ENCODE measurements at regions not wholly inside any gene's neighbourhood (a gene's known extent, or its start where the extent isn't known, plus 50 kb on each side); places are given as distances from the start of the nearest gene placed in this dataset.

DNA sequence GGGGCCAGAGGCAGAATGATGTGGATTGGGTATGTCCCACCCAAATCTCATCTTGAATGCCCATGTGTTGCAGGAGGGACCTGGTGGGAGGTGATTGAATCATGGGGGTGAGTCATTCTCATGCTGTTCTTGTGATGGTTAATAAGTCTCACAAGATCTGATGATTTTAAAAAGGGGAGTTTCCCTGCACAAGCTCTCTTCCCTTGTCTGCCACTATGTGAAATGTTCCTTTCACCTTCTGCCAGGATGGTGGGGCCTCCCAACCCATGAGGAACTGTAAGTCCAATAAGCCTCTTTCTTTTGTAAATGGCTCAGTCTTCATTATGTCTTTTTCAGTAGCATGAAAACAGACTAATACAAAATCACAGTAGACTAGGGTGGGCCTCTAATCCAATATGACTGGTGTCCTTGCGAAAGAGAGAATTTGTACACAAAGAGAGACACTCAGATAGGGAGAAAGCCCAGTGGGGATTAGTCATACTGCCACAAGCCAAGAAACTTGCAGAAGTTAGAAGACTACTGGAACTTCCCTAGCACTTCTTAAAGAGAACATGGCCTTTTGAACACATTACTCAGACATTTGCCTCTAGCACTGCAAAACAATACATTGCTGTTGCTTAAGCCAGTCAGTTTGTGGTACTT is 68.4 kb downstream of the ANXA1 start:
- H3K4me1 Mint-ChIP-seq = peaks cover 3% of the 10 kb centered on the region
- H3K36me3 Mint-ChIP-seq (ENCODE audit: low read depth) = peaks cover 3% of the 10 kb centered on the region
- no peak for DNase-seq (ENCODE audit: low read depth, low spot score)
- peaks cover 12% of the 10 kb centered on the region for H3K9me3 Mint-ChIP-seq
- TF ChIP-seq, protein P1, sequence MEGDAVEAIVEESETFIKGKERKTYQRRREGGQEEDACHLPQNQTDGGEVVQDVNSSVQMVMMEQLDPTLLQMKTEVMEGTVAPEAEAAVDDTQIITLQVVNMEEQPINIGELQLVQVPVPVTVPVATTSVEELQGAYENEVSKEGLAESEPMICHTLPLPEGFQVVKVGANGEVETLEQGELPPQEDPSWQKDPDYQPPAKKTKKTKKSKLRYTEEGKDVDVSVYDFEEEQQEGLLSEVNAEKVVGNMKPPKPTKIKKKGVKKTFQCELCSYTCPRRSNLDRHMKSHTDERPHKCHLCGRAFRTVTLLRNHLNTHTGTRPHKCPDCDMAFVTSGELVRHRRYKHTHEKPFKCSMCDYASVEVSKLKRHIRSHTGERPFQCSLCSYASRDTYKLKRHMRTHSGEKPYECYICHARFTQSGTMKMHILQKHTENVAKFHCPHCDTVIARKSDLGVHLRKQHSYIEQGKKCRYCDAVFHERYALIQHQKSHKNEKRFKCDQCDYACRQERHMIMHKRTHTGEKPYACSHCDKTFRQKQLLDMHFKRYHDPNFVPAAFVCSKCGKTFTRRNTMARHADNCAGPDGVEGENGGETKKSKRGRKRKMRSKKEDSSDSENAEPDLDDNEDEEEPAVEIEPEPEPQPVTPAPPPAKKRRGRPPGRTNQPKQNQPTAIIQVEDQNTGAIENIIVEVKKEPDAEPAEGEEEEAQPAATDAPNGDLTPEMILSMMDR (conservative IDR thresholded peaks at IDR 0.05) = no peak
- H3K27ac Mint-ChIP-seq (ENCODE audit: unreplicated experiment) = no peak overlapping the region
- H3K27me3 Mint-ChIP-seq (ENCODE audit: low read depth) = no peaks in the 10 kb centered on the region
- H3K4me3 Mint-ChIP-seq = no peak overlapping the region

DNA sequence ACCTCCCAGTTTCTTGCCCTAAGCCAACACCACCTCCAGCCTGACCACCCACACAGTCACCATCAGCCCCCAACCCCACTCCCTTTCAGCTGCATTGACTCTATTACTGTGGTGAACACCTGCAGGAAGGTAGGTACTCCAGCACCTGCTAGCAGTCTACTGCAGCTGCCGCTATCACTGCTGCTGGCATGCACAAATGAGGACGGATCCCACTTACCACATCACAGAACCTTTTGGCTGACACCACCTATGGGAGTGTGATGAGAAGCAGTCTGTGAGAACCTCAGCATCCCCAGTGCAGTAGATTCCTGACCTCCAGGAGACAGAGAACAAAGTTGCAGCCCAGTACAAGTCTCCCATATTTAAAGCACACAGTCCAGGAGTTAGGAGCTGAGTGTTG is 71.9 kb downstream of the ANXA1 start:
- no peaks in the 10 kb centered on the region for H3K27me3 Mint-ChIP-seq (ENCODE audit: low read depth)
- no peaks in the 10 kb centered on the region for H3K4me1 Mint-ChIP-seq
- H3K4me3 Mint-ChIP-seq = no peak overlapping the region
- no peak for DNase-seq (ENCODE audit: low read depth, low spot score)
- TF ChIP-seq, protein P1 (conservative IDR thresholded peaks at IDR 0.05) = no peak
- H3K27ac Mint-ChIP-seq (ENCODE audit: unreplicated experiment) = no peak overlapping the region
- H3K36me3 Mint-ChIP-seq (ENCODE audit: low read depth) = peaks cover 1% of the 10 kb centered on the region
- peaks cover 7% of the 10 kb centered on the region for H3K9me3 Mint-ChIP-seq

DNA sequence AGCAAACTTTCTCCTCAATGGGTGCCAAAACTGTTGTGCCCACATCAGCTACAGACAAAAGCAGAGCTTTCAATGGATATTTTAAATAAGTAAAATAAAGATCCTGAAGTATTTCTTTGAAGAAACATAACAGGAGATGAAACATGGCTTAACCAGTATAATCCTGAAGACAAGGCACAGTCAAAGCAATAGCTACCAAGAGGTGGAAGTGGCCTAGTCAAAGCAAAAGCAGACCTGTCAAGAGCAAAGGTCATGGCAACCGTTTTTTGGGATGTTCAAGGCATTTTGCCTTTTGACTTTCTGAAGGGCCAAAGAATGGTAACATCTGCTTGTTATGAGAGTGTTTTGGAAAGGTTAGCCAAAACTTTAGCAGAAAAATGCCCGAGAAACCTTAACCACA is 77.9 kb downstream of the ANXA1 start:
- no peak for DNase-seq (ENCODE audit: low read depth, low spot score)
- Mint-ChIP-seq H3K36me3 (ENCODE audit: low read depth) (no peaks in the 10 kb centered on the region), H3K4me3 (no peak overlapping the region), H3K27ac (ENCODE audit: unreplicated experiment) (no peak overlapping the region), H3K9me3 (no peaks in the 10 kb centered on the region), H3K27me3 (ENCODE audit: low read depth) (peaks cover 3% of the 10 kb centered on the region), H3K4me1 (no peaks in the 10 kb centered on the region)
- TF ChIP-seq, protein P1 (conservative IDR thresholded peaks at IDR 0.05) = no peak

DNA sequence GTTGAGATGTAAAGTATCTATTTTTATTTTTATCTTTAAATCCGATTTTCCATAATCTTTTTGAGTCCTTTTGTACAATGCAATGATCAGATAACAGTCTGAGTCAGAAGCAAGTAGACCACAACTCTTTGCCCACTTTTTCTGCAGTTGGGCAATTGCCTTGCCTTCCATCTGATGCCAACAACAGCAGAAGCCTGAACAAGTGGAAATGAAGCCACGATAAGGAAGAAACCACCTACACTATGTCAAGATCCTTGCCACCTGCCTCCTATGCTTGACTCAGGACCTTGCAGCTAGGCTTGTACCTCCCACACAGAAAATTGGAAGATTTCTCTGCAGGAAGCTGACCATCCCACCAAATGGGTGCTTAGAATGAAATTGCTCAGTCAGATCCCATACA is 78.6 kb downstream of the ANXA1 start:
- no peaks in the 10 kb centered on the region for H3K9me3 Mint-ChIP-seq
- no peak overlapping the region for H3K27ac Mint-ChIP-seq (ENCODE audit: unreplicated experiment)
- H3K36me3 Mint-ChIP-seq (ENCODE audit: low read depth) = no peaks in the 10 kb centered on the region
- no peak overlapping the region for H3K4me3 Mint-ChIP-seq
- TF ChIP-seq, protein P1 (conservative IDR thresholded peaks at IDR 0.05) = no peak
- DNase-seq (ENCODE audit: low read depth, low spot score) = no peak
- peaks cover 3% of the 10 kb centered on the region for H3K27me3 Mint-ChIP-seq (ENCODE audit: low read depth)
- H3K4me1 Mint-ChIP-seq = no peaks in the 10 kb centered on the region

DNA sequence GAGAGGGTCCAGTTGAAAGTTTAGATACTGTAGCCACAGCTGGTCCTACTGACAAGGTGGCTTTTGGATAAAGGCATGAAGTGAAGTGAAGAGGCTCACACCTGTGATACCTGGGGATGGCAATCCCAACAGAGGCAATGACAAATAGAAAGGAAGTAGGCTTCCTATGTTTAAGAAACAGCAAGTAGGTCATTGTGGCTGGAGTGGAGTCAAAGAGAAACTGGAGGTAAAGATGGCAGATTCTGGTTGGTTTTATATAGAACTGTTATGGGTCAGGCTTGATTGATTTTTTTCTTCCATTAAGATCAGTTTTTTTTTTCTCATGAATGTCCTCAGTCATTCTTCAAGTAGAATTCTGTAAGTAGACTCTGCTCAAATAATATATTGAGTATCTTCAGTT is 79.5 kb downstream of the ANXA1 start:
- TF ChIP-seq, protein P1 (conservative IDR thresholded peaks at IDR 0.05) = no peak
- no peak overlapping the region for H3K27ac Mint-ChIP-seq (ENCODE audit: unreplicated experiment)

More for the DNA sequence above, 79.5 kb downstream of the ANXA1 start:
- Mint-ChIP-seq H3K27me3 (ENCODE audit: low read depth) (peaks cover 3% of the 10 kb centered on the region), H3K9me3 (no peaks in the 10 kb centered on the region), H3K4me1 (no peaks in the 10 kb centered on the region), H3K36me3 (ENCODE audit: low read depth) (no peaks in the 10 kb centered on the region), H3K4me3 (no peak overlapping the region)
- no peak for DNase-seq (ENCODE audit: low read depth, low spot score)

Data from neural crest cell (in vitro differentiated cells).